Kidney epithelial cell (primary cell): ENCODE measurements at regions not wholly inside any gene's neighbourhood (a gene's known extent, or its start where the extent isn't known, plus 50 kb on each side); places are given as distances from the start of the nearest gene placed in this dataset.

Experiments
- DNase-seq: peaks from one replicate; pipeline ENCODE4 v3.0.0-alpha.2; 2010; ENCODE audit warnings: low read depth
- H3K27me3 ChIP-seq: 2 replicates; pipeline ENCODE4 v1.6.0; 2011; ENCODE audit warnings: low read length; ENCODE audit not compliant: control insufficient read depth, insufficient read depth
- H3K36me3 ChIP-seq: 2 replicates; pipeline ENCODE4 v1.5.1; 2011; ENCODE audit warnings: low read length; ENCODE audit not compliant: control insufficient read depth, insufficient read depth
- H3K4me3 ChIP-seq: 2 replicates; pipeline ENCODE4 v1.5.1; 2011; ENCODE audit warnings: low read depth, mild to moderate bottlenecking, control low read depth, low read length
- TF ChIP-seq, protein P1 (sequence below): IDR thresholded peaks from 2 replicates; pipeline ENCODE4 v1.5.1; 2011; ENCODE audit warnings: mild to moderate bottlenecking, moderate library complexity, low read length, control low read depth, inconsistent platforms; ENCODE audit not compliant: insufficient read depth, poor library complexity, severe bottlenecking

DNA sequence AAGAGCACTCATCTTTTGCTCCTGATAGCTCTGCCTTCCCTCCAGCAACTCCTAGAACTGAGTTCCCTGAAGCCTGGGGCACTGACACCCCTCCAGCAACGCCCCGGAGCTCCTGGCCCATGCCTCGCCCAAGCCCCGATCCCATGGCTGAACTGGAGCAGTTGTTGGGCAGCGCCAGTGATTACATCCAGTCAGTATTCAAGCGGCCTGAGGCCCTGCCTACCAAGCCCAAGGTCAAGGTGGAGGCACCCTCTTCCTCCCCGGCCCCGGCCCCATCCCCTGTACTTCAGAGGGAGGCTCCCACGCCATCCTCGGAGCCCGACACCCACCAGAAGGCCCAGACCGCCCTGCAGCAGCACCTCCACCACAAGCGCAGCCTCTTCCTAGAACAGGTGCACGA lies 62.4 kb downstream of the TET3 start:
- Histone ChIP-seq H3K4me3 (no peak overlapping the region), H3K27me3 (no peaks in the 10 kb centered on the region), H3K36me3 (no peaks in the 10 kb centered on the region)
- DNase-seq: no peak
- TF ChIP-seq, protein P1, sequence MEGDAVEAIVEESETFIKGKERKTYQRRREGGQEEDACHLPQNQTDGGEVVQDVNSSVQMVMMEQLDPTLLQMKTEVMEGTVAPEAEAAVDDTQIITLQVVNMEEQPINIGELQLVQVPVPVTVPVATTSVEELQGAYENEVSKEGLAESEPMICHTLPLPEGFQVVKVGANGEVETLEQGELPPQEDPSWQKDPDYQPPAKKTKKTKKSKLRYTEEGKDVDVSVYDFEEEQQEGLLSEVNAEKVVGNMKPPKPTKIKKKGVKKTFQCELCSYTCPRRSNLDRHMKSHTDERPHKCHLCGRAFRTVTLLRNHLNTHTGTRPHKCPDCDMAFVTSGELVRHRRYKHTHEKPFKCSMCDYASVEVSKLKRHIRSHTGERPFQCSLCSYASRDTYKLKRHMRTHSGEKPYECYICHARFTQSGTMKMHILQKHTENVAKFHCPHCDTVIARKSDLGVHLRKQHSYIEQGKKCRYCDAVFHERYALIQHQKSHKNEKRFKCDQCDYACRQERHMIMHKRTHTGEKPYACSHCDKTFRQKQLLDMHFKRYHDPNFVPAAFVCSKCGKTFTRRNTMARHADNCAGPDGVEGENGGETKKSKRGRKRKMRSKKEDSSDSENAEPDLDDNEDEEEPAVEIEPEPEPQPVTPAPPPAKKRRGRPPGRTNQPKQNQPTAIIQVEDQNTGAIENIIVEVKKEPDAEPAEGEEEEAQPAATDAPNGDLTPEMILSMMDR: no peak

DNA sequence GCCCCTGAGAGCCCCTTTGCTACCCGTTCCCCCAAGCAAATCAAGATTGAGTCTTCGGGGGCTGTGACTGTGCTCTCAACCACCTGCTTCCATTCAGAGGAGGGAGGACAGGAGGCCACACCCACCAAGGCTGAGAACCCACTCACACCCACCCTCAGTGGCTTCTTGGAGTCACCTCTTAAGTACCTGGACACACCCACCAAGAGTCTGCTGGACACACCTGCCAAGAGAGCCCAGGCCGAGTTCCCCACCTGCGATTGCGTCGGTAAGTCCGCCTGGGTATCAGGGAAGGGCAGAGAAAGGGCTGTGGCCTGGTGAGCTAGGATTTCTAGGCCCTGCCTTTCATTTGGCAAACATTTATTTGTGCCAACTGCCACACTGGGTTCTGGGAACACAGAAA lies 63.4 kb downstream of the TET3 start:
- Histone ChIP-seq H3K4me3 (no peak overlapping the region), H3K27me3 (no peaks in the 10 kb centered on the region), H3K36me3 (no peaks in the 10 kb centered on the region)
- no peak for DNase-seq
- TF ChIP-seq, protein P1: no peak

DNA sequence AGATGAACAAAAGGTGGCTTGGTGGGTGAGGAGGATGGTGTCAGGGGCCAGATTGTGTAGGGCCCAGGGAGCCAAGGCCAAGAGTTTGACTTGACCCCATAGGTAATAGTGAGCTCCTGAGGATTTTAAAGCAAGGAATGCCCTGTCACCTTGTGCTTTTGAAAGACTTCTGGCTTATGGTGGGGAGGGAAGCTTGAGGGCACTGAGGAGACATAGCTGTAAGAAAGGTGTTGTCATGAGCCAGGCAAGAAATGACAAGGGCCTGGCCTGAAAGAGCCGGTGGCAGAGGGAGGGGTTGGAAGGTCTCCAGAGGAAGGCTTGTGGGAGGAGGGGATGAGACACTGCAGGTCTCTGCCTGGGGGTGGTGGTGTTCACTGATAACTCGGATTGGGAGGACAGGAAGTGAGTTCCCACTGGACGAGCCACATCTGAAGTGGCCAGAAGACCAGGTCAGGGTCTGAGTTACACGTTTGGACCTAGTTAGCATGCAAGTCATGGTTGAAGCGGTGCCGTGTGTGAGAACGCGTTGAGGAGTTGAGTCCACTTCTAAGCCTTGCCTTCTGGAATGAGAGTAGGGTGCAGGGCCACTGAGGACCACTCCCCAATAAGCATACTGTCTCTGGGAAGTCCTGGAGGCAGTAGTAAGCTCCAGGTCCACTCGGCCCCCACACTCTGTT lies 64.3 kb downstream of the TET3 start:
- Histone ChIP-seq H3K27me3 (no peaks in the 10 kb centered on the region), H3K4me3 (no peak overlapping the region), H3K36me3 (no peaks in the 10 kb centered on the region)
- no peak for DNase-seq
- TF ChIP-seq, protein P1: no peak

DNA sequence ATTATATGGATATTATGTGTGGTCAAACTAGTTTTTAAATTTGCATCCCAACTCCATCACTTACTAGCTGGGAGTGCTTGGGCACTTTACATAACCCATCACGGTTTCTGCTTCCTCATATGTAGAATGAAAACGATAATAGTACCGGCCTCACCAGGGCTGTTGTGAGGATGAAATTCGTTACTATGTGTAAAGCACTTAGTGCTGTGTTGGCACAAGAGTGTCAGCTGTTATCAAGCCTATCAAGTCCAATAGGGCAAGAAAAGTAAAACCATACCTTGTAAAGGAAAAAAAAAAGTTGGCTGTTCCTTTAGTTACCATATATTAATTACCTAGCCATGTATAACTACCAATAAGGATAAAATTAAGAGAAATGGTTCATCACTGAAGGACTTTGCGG lies 65.4 kb downstream of the TET3 start:
- TF ChIP-seq, protein P1: no peak
- DNase-seq: no peak

DNA sequence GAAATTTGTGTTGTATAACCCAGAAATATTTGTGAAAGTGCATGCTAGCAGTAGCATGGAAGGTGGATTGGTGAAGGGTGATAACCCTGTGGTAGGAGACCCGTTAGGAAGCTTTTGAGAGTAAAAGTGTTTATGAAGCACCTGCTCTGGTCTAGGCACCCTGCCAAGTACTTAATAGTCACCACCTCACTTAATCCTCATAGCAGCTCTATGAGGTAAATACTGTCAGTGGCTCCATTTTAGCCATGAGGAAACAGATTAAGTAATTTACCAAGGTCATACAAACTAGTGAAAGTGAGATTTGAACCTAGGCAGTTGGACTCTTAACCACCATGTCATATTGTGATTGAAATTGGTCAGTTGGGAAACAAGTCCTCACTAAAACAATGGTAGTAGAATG lies 66.8 kb downstream of the TET3 start:
- Histone ChIP-seq H3K27me3 (no peaks in the 10 kb centered on the region), H3K4me3 (no peak overlapping the region), H3K36me3 (no peaks in the 10 kb centered on the region)
- TF ChIP-seq, protein P1: no peak
- DNase-seq: no peak

More for the DNA sequence above, 65.4 kb downstream of the TET3 start:
- Histone ChIP-seq H3K36me3 (no peaks in the 10 kb centered on the region), H3K27me3 (no peaks in the 10 kb centered on the region), H3K4me3 (no peak overlapping the region)
